ENCODE measurements at regions not wholly inside any gene's neighbourhood (a gene's known extent, or its start where the extent isn't known, plus 50 kb on each side); places are given as distances from the start of the nearest gene placed in this dataset.

- DNase-seq (ENCODE audit: low spot score) = no peak
Measured at GRCh38 chr4:119932277-119932676, 134.4 kb downstream of the MAD2L1 start.

DNA sequence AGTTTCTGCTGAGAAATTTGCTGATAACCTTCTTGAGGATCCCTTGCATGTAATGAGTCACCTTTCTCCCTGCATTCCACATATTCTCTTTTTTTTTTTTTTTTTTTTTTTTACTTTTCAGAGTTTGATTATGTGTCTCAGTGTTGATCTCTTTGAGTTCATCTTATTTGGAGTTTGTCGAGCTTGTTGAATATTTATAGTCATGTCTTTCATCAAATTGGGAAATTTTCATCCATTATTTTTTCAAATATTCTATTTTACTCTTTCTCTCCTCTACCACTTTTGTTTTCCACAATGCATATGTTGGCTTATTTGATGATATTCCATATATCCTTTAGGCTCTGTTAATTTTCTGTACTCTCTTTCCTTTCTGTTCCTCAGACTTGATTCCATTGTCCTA lies 136.1 kb downstream of the MAD2L1 start:
- DNase-seq (ENCODE audit: low spot score) = no peak

DNA sequence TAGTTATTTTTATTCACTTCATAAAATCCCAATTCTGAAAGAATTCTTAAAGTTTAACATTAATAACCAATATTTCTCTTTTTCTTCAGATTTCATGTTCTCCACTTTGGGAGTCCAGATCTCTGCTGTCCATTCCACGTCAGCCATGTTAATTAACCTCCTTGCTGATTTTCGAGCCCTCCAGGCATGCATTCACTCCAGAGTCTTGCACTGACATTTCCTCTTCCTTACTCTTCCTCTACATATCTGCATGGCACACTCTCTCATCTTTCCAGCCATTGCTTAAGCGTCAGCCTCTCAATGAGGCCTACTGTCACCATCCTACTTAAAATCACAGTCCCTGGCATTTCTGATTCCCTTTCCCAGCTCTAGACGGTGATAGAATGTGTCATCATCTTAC lies 144.8 kb downstream of the MAD2L1 start:
- DNase-seq (ENCODE audit: low spot score) = no peak

DNA sequence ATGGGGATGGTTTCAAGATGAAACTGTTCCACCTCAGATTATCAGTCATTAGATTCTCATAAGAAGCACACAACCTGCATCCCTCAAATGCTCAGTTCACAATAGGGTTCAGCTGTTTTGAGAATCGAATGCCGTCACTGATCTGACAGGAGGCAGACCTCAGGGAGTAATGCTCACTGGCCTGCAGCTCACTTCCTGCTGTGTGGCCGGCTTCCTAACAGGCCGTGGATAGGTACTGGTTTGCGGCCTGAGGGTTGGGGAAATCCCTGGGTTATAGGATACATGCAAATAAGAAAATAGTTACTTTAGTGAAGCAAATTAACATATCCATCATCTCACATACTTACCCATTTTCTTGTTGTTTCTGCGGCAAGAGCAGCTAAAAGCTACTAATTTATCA lies 160.4 kb downstream of the MAD2L1 start:
- no peak for DNase-seq (ENCODE audit: low spot score)

DNA sequence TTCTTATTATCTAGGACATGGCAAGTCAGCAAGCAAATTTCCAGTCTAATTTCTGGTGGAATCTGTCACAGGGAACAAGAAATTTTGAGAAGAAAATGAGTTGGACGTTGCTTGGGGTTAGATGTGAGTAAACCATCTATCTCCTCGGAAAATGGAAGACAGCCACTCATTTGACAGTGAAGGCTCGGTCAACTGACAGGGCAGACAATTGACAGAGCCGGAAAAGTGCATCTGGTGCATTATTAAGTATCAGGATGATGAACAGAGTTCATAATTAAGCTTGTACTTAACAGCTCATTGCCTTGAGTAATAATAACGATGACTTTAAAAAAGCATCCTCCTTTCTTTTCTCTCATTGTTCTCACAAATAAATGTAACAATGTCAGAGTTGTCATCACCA lies 168.4 kb downstream of the MAD2L1 start:
- no peak for DNase-seq (ENCODE audit: low spot score)

- DNase-seq (ENCODE audit: low spot score) = no peak
Measured at GRCh38 chr4:119897260-119897659, 169.4 kb downstream of the MAD2L1 start.

GRCh38 chr4:119894650-119895208 lies 171.9 kb downstream of the MAD2L1 start:
- no peak for DNase-seq (ENCODE audit: low spot score)

- no peak for DNase-seq (ENCODE audit: low spot score)
Measured at GRCh38 chr4:119873794-119874325, 192.8 kb downstream of the MAD2L1 start.

- no peak for DNase-seq (ENCODE audit: low spot score)
Measured at GRCh38 chr4:119873132-119873531, 193.5 kb downstream of the MAD2L1 start.

GRCh38 chr4:119872371-119873016 lies 194.2 kb downstream of the MAD2L1 start:
- no peak for DNase-seq (ENCODE audit: low spot score)

- DNase-seq (ENCODE audit: low spot score) = no peak
Measured at GRCh38 chr4:119870856-119871255, 195.8 kb downstream of the MAD2L1 start.

DNA sequence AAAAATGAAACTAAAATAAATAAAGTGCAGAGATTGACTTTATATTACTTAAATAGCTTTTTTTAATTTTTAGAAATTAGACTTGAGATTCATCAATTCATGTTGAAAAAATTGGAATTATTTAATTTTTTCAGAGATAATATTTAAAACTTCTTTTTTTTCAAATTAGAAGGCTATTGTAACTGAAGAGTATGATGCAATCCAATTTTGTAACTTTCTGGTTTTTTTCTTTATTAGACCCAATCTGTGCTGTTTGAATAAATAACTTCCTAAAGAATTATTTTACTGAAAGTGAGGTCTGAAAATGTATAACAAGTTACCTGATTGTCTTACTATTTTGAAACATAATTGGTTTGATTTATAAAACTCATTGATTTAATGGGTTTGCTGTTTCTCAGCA lies 200.9 kb downstream of the MAD2L1 start:
- DNase-seq (ENCODE audit: low spot score) = no peak

DNA sequence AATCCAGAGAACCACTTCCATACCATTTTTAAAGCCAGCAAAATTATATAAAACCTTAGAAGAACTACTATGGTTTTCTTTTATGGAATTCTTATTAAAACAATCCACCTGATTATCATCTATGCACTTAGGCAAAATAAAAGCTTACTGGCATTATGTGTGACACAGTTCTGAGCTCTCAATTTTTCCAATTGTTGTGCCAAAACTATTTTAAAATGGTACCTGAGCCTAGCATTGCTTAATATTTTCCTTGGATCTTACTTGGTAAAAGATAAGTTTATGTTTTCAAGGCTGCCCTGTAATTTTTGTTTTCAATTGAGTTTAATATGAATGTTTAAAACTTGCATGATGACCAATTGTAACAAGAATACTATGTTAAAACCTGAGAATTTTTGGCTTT lies 201.3 kb downstream of the MAD2L1 start:
- DNase-seq (ENCODE audit: low spot score) = no peak

DNA sequence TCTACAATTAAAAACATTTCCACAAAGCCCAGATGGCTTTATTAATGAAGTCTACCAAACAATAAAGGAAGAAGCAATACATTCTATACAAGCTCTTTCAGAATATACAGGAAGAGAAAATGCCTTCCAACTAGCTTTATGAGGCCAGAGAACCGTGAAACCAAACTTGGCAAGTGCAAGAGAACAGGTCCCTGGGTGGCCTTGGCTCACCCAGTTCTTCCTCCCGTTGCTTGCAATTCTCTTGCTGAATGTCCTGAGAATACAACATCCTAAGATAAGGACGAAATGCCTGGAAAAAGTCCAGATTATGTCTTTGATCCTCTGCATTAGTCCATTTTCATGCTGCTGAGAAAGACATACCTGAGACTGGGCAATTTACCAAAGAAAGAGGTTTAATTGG lies 204.9 kb downstream of the MAD2L1 start:
- DNase-seq (ENCODE audit: low spot score) = no peak

GRCh38 chr4:119858176-119858575 lies 208.5 kb downstream of the MAD2L1 start:
- no peak for DNase-seq (ENCODE audit: low spot score)

DNA sequence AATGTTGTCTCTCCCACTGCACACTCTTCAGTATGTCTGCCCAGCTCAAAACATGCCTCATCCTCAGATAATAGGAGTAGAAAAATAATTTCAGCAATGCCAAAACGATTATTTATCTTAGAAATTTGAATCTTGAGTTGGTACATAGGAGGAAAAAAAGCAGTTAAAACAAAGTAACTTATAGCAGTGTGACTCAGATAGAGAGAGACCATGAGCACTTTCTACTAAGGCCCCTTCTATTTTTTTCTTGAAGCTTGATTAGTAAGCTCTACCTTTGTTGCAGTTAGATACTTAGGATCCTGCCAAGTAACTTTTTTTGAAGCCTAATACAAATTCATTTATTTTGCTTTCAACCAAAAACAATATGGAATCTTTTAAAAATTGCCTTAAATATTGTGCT lies 212.3 kb downstream of the MAD2L1 start:
- no peak for DNase-seq (ENCODE audit: low spot score)

DNA sequence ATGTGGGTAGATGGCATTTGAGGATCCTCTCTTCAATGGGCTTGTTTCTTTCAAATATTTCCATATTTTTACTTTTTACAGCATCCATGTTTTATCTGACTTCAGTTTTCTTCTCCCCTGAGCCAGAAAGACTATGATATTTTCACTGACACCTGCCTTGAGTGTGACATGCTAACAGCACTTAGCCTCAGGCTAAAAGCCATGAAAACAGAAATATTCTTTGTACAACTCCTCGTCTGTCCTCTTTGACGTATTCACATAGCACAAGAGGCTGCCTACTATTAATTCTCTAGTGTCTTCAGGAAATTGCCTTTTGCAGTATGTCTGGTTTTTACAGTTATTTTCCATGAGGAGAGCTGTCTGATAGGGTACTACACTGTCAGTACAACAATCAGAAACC lies 215.0 kb downstream of the MAD2L1 start:
- no peak for DNase-seq (ENCODE audit: low spot score)

DNA sequence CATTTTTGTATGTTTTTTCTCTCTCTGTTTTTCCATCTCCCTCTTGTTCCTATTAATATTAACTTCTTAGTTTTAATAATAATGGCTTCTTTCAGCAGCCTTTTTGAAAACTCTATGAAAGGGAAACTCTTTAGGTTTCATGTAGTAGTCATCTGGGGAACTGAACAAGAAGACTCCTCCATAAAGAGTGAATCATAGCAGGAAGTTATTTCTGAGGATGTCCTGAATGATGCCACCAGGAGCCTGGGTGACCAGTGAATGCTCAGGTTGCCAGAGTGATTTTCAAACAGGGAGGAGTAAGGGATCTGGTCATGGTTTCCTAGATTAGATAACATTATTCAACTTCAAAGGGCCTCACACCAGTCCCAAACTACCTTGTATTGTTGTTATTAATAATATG lies 212.8 kb upstream of the PDE5A start:
- no peak for DNase-seq (ENCODE audit: low spot score)

DNA sequence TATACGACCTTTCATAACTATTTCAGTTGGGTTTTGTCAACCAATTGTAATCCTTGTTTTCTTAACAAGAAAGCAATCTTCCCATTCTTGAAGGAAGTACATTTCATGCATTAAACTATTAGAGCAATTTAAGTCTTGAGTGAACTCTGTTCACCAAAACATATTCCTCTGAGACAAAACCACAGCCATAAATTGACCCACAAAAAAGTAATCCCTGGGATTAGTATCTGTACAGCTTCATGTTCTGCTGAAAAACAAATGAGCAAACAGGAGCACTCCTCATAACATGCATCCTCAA lies 207.0 kb upstream of the PDE5A start:
- DNase-seq (ENCODE audit: low spot score) = no peak

DNA sequence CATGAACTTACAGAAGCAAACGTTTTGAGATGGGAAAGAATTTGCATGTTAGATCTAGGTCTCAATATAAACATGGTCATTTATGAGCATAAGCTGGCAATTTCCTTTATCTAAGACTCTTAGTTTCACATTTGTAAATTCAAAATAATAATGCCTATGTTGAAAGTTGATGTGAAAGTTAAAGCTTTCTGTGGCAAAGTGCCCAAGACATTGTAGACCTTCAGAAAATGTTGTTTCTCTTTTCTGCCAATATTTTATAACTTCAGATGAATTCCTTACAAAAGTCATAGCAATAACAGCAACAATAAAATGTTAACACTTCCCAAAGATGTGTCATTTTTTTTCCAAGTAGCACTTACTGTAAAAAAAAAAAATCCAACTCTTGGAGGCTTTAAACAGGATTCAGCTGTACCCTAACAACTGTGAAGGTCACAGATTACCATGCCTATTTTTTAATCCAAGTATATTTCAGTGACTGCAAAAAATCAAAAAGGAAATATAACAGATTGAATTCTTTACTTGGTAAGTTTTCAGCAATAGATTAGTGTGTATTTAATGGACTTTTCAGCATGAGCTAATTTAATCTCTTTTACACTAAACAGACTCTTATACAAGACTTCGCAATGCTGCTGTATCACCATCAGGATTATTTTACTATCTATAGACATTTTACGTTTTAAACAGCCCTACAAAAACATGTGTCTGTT lies 206.5 kb upstream of the PDE5A start:
- no peak for DNase-seq (ENCODE audit: low spot score)

DNA sequence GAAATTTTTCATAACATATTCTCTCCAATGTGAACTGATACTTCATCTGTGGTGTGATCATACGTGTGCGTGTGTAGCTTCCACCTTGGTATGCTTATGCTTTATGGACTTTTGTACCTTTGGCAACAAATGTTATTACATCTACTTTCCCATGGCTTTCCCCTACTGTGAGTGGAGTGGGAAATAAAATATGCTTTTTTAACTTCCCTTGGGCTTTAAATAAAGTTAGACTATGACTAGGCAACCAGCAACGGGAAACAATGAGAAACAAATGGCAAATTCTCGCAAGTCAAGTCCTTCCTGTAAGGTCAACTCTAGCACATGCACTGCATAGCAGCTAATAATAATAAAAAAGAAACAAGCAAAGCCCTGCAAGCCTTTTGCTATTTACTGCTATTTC lies 205.0 kb upstream of the PDE5A start:
- no peak for DNase-seq (ENCODE audit: low spot score)

DNA sequence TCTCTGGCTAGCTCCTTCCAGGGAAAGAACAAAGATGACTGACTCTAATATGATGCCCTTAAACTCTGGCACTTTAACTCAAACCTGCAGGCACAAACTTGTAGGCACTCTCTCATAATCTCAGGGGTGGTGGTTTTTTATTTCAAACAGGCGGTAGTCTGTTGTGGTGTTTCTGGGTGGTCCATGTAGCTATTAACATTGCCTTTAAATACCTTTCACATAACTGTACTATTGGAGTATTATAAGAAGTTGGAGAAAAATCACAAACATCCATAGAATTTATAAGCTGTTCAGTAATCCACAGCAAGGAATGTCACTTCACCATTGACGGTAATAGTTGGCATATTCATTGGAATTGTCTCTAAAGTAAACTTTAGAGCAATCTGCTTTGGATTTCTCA lies 204.2 kb upstream of the PDE5A start:
- DNase-seq (ENCODE audit: low spot score) = no peak

DNA sequence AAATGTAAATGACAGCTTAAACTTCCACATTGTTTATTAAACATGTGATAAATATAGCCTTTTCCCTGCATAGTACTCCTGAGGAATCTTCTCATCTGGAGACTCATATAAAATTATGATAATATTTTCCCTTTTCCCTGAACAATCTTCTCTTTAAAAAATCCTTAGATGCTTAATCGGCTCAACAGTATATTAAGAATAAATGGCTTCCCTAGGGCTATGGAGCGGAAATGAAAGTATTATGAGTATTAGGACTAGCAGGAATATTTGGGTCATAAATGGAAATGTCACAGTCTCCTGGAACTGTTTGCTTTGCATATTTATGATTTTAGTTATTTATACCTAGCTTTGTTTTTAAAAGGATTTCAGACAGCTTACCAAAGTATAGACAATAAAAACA lies 200.7 kb upstream of the PDE5A start:
- DNase-seq (ENCODE audit: low spot score) = no peak

DNA sequence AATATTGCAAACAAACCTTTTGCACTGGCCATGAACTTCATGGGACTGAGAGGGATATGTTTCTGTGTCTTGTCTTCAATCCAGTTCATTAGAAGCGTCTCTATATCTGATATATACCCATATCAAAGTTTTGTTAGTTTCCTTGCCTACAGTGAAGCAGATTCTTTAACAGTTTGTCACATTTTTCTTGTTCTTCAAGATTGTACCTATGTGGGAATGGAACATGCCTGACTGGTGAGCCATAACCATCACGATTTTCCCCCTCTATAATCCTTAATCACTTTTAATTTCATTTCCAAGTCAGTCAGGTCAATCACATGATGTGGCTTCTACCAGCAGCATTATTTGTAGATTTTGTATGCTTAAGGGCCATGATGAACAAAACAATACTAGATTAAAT lies 197.1 kb upstream of the PDE5A start:
- no peak for DNase-seq (ENCODE audit: low spot score)

Measured in HuH-7.5 (cell line).